ENCODE measurements at regions not wholly inside any gene's neighbourhood (a gene's known extent, or its start where the extent isn't known, plus 50 kb on each side); places are given as distances from the start of the nearest gene placed in this dataset.

GRCh38 chr16:86099326-86099725 is 200.4 kb downstream of the IRF8 start:
- Histone ChIP-seq H3K4me2 (ENCODE audit: low read length) (no peak overlapping the region), H3K27ac (ENCODE audit: low read depth, low read length) (no peak overlapping the region), H3K4me3 (replicated peaks in 1 of 2; ENCODE audit: low read depth in 1 of 2, low read length in 2 of 2) (no peak overlapping the region), H3K36me3 (ENCODE audit: control insufficient read depth in 1 of 2, insufficient read depth in 2 of 2, low read length in 2 of 2) (no peaks in the 10 kb centered on the region), H3K79me2 (ENCODE audit: insufficient read depth, low read length) (no peaks in the 10 kb centered on the region), H3K4me1 (ENCODE audit: control insufficient read depth in 1 of 2, insufficient read depth in 2 of 2, low read length in 2 of 2) (no peaks in the 10 kb centered on the region), H3K9me3 (ENCODE audit: control insufficient read depth in 1 of 2, insufficient read depth in 1 of 2, low read depth in 1 of 2, low read length in 2 of 2) (no peaks in the 10 kb centered on the region; a peak in 1 of 4 replicates), H3K9me2 (ENCODE audit: insufficient read depth) (no peaks in the 10 kb centered on the region), H2AFZ (ENCODE audit: low read depth, low read length, poor library complexity, severe bottlenecking) (no peak overlapping the region), H3K27me3 (ENCODE audit: insufficient read depth, low read length) (peaks cover 14% of the 10 kb centered on the region; the same call in 1 of the 2 replicates), H4K20me1 (ENCODE audit: insufficient read depth) (no peaks in the 10 kb centered on the region), H3K9ac (ENCODE audit: low read length) (no peak overlapping the region)
- ChIA-PET POLR2A (no interaction called here), RAD21 (ENCODE audit: low non-redundant PET in 1 of 2, low total read pairs in 2 of 2, uncharacterized antibody in 2 of 2, unreplicated experiment in 2 of 2) (no interaction called here), CTCF (no interaction called here)
- BruUV-seq (replicated peaks) = no TSS peak
- no peak for TF ChIP-seq SRF (IDR thresholded peaks at IDR 0.05; ENCODE audit: low read depth)
- TF ChIP-seq EGR1 (IDR thresholded peaks at IDR 0.05; ENCODE audit: low read depth) = no peak
- TF ChIP-seq MAX (IDR thresholded peaks at IDR 0.05) = no peak
- TF ChIP-seq ZFX (IDR thresholded peaks at IDR 0.05) = no peak
- no peak for TF ChIP-seq POLR2A (IDR thresholded peaks at IDR 0.05; ENCODE audit: borderline replicate concordance, extremely low read depth, insufficient read depth, insufficient read length)
- TF ChIP-seq REST (IDR thresholded peaks at IDR 0.05; ENCODE audit: low read depth) = no peak
- TF ChIP-seq EZH2 (IDR thresholded peaks at IDR 0.05) = no peak
- intact Hi-C loops (cut with micrococcal nuclease) = no loop called here
- ATAC-seq (no peak), DNase-seq (ENCODE audit: low read depth, low spot score) (no peak)
